Spinal cord (tissue), 9 donors: ENCODE measurements at regions not wholly inside any gene's neighbourhood (a gene's known extent, or its start where the extent isn't known, plus 50 kb on each side); places are given as distances from the start of the nearest gene placed in this dataset.
"Not testable (repeated sequence)": the region's sequence is repeated elsewhere in the genome, so short reads cannot be mapped to it uniquely, and the experiment has no call there.

Experiments
- DNase-seq, 6 donors: peaks; one replicate each; pipeline versions ENCODE4 v3.0.0 to v3.0.0-alpha.2; 2013 to 2015; ENCODE audit warnings: low spot score in 6 of 6, low read depth in 4 of 6
- H3K27ac ChIP-seq: one replicate; pipeline ENCODE4 v1.5.1; 2013; ENCODE audit warnings: low read depth, low read length, control low read depth
- H3K27me3 ChIP-seq: one replicate; pipeline ENCODE4 v1.6.1; 2013; ENCODE audit warnings: low read length; ENCODE audit not compliant: control insufficient read depth, insufficient read depth
- H3K36me3 ChIP-seq: one replicate; pipeline ENCODE4 v1.6.1; 2013; ENCODE audit warnings: low read length; ENCODE audit not compliant: control insufficient read depth, insufficient read depth
- H3K4me1 ChIP-seq: one replicate; pipeline ENCODE4 v1.6.1; 2013; ENCODE audit warnings: low read length; ENCODE audit not compliant: control insufficient read depth, insufficient read depth
- H3K4me3 ChIP-seq: one replicate; pipeline ENCODE4 v1.5.1; 2013; ENCODE audit warnings: low read depth, low read length, control low read depth
- H3K9me3 ChIP-seq: one replicate; pipeline ENCODE4 v1.6.1; 2013; ENCODE audit warnings: low read length; ENCODE audit not compliant: control insufficient read depth, insufficient read depth
- WGBS: methylation state at CpG from one replicate; pipeline ENCODE4 v1.1.5; 2013; ENCODE audit warnings: missing lambda C conversion rate; ENCODE audit not compliant: insufficient coverage; 5-methylcytosine and 5-hydroxymethylcytosine counted together
- donor health status: healthy.

- DNase-seq = no peak
- Histone ChIP-seq H3K4me1 (peaks cover 12% of the 10 kb centered on the region), H3K27me3 (no peaks in the 10 kb centered on the region), H3K36me3 (no peaks in the 10 kb centered on the region), H3K9me3 (no peaks in the 10 kb centered on the region), H3K27ac (no peak overlapping the region), H3K4me3 (no peak overlapping the region)
- 99% methylated on average over 7 of the region's 7 CpGs for WGBS
Observed at GRCh38 chr10:130257897-130258296, 121.7 kb downstream of the GLRX3 start.

- DNase-seq = no peak
- no peaks in the 10 kb centered on the region for H3K27me3 ChIP-seq
- no peaks in the 10 kb centered on the region for H3K9me3 ChIP-seq
- 77% methylated on average over 4 of the region's 6 CpGs for WGBS
- no peaks in the 10 kb centered on the region for H3K36me3 ChIP-seq
- H3K27ac ChIP-seq = no peak overlapping the region
- H3K4me1 ChIP-seq = peaks cover 19% of the 10 kb centered on the region
- H3K4me3 ChIP-seq = no peak overlapping the region
Observed at GRCh38 chr10:130259380-130259779, 123.2 kb downstream of the GLRX3 start.

GRCh38 chr10:130261306-130261705 is 125.1 kb downstream of the GLRX3 start:
- Histone ChIP-seq H3K36me3 (no peaks in the 10 kb centered on the region), H3K9me3 (no peaks in the 10 kb centered on the region), H3K27me3 (no peaks in the 10 kb centered on the region), H3K27ac (no peak overlapping the region), H3K4me3 (no peak overlapping the region), H3K4me1 (peaks cover 13% of the 10 kb centered on the region)
- no peak for DNase-seq
- 79% methylated on average over 5 of the region's 5 CpGs for WGBS

GRCh38 chr10:130261766-130262165 is 125.6 kb downstream of the GLRX3 start:
- no peak for DNase-seq
- no peak overlapping the region for H3K4me3 ChIP-seq
- peaks cover 13% of the 10 kb centered on the region for H3K4me1 ChIP-seq
- no peaks in the 10 kb centered on the region for H3K9me3 ChIP-seq
- 100% methylated on average over 7 of the region's 11 CpGs for WGBS
- H3K36me3 ChIP-seq = no peaks in the 10 kb centered on the region
- no peaks in the 10 kb centered on the region for H3K27me3 ChIP-seq
- no peak overlapping the region for H3K27ac ChIP-seq

GRCh38 chr10:130263289-130263688 is 127.1 kb downstream of the GLRX3 start:
- no peak overlapping the region for H3K27ac ChIP-seq
- H3K36me3 ChIP-seq = no peaks in the 10 kb centered on the region
- H3K4me1 ChIP-seq = peaks cover 13% of the 10 kb centered on the region
- WGBS = 19% methylated on average over 9 of the region's 12 CpGs
- H3K27me3 ChIP-seq = no peaks in the 10 kb centered on the region
- H3K4me3 ChIP-seq = no peak overlapping the region
- DNase-seq = peak in 3 of 6 donors; percentile 25 to 92 (median 57)
- no peaks in the 10 kb centered on the region for H3K9me3 ChIP-seq

GRCh38 chr10:130265542-130265941 is 129.4 kb downstream of the GLRX3 start:
- H3K4me1 ChIP-seq = peaks cover 13% of the 10 kb centered on the region
- H3K36me3 ChIP-seq = no peaks in the 10 kb centered on the region
- H3K27me3 ChIP-seq = no peaks in the 10 kb centered on the region
- no peak overlapping the region for H3K27ac ChIP-seq
- 79% methylated on average over 9 of the region's 11 CpGs for WGBS
- no peaks in the 10 kb centered on the region for H3K9me3 ChIP-seq
- no peak overlapping the region for H3K4me3 ChIP-seq
- DNase-seq = no peak

- Histone ChIP-seq H3K36me3 (no peaks in the 10 kb centered on the region), H3K27ac (no peak overlapping the region), H3K27me3 (no peaks in the 10 kb centered on the region), H3K4me3 (no peak overlapping the region), H3K4me1 (no peaks in the 10 kb centered on the region), H3K9me3 (peaks cover 19% of the 10 kb centered on the region)
- 70% methylated on average over 2 of the region's 7 CpGs for WGBS
- DNase-seq = no peak
Observed at GRCh38 chr10:130282492-130283218, 146.5 kb downstream of the GLRX3 start.

- no CpG with 5 or more reads among the region's 4 CpGs for WGBS
- Histone ChIP-seq H3K9me3 (peaks cover 19% of the 10 kb centered on the region), H3K4me1 (no peaks in the 10 kb centered on the region), H3K36me3 (no peaks in the 10 kb centered on the region), H3K4me3 (no peak overlapping the region), H3K27me3 (no peaks in the 10 kb centered on the region), H3K27ac (no peak overlapping the region)
- no peak for DNase-seq
Observed at GRCh38 chr10:130283219-130283545, 147.0 kb downstream of the GLRX3 start.

GRCh38 chr10:130295761-130296160 is 159.6 kb downstream of the GLRX3 start:
- H3K4me1 ChIP-seq, DNase-seq, H3K36me3 ChIP-seq, H3K9me3 ChIP-seq, H3K27ac ChIP-seq, H3K4me3 ChIP-seq, H3K27me3 ChIP-seq: not testable (repeated sequence)
- no CpG with 5 or more reads among the region's 3 CpGs for WGBS

GRCh38 chr10:130300608-130301020 is 164.4 kb downstream of the GLRX3 start:
- H3K36me3 ChIP-seq = no peaks in the 10 kb centered on the region
- WGBS = 94% methylated on average over 8 of the region's 23 CpGs
- no peaks in the 10 kb centered on the region for H3K9me3 ChIP-seq
- peak in 1 of 6 donors; percentile 1 for DNase-seq
- H3K4me1 ChIP-seq = no peaks in the 10 kb centered on the region
- H3K27me3 ChIP-seq = no peaks in the 10 kb centered on the region
- H3K4me3 ChIP-seq = no peak overlapping the region
- no peak overlapping the region for H3K27ac ChIP-seq
